OCI-LY3 (cell line): ENCODE measurements at regions not wholly inside any gene's neighbourhood (a gene's known extent, or its start where the extent isn't known, plus 50 kb on each side); places are given as distances from the start of the nearest gene placed in this dataset.

Experiments
- H2AFZ ChIP-seq: fragments of 200-600, 300-600 bp; shearing (Covaris generic); 2 replicates; pipeline ENCODE4 v1.6.0; 2014; ENCODE audit warnings: antibody characterized with exemption, low read depth, low read length
- H3K27ac ChIP-seq: fragments of 200-600, 300-600 bp; sonication (generic); 2 replicates; pipeline ENCODE4 v1.5.1; 2014; ENCODE audit warnings: mild to moderate bottlenecking, low read length, moderate library complexity, mixed read lengths
- H3K27me3 ChIP-seq: fragments of 200-600, 300-600 bp; sonication (generic); 2 replicates; pipeline ENCODE4 v1.6.1; 2014; ENCODE audit warnings: low read depth, low read length, mixed read lengths
- H3K36me3 ChIP-seq: fragments of 200-600, 300-600 bp; sonication (generic); replicated peaks from 2 replicates; pipeline ENCODE3; 2014; ENCODE audit warnings: low read depth, low read length, mixed read lengths
- H3K4me1 ChIP-seq: fragments of 300-600, 200-600 bp; sonication (generic); 2 replicates; pipeline ENCODE4 v1.6.1; 2014; ENCODE audit warnings: low read length, mixed read lengths
- H3K4me2 ChIP-seq: fragments of 200-600, 300-600 bp; sonication (generic); 2 replicates; pipeline ENCODE4 v1.6.1; 2014; ENCODE audit warnings: low read length, mixed read lengths
- H3K4me3 ChIP-seq: fragments of 300-600, 200-600 bp; sonication (generic); 2 replicates; pipeline ENCODE4 v1.5.1; 2014; ENCODE audit warnings: antibody characterized with exemption, mild to moderate bottlenecking, low read length, moderate library complexity
- H3K79me2 ChIP-seq: fragments of 300-600, 200-600 bp; shearing (Covaris generic); 2 replicates; pipeline ENCODE4 v1.6.1; 2014; ENCODE audit warnings: mild to moderate bottlenecking, low read length, mixed read lengths
- H3K9ac ChIP-seq: fragments of 300-600, 200-600 bp; shearing (Covaris generic); 2 replicates; pipeline ENCODE4 v1.6.0; 2014; ENCODE audit warnings: mild to moderate bottlenecking, low read length, moderate library complexity
- H3K9me3 ChIP-seq: fragments of 200-600, 300-600 bp; shearing (Covaris generic); 2 replicates; pipeline ENCODE4 v1.6.1; 2014; ENCODE audit warnings: low read length, mixed read lengths; ENCODE audit not compliant: insufficient read depth
- H4K20me1 ChIP-seq: fragments of 200-600, 300-600 bp; sonication (generic); 2 replicates; pipeline ENCODE4 v1.6.1; 2016; ENCODE audit warnings: low read length, mixed read lengths; ENCODE audit not compliant: insufficient read depth
- CTCF ChIP-seq: fragments of 200-600, 300-600 bp; sonication (generic); IDR thresholded peaks from 2 replicates; pipeline ENCODE4 v1.5.1; 2014; ENCODE audit warnings: antibody characterized with exemption, low read length, low read depth
- EZH2phosphoT487 ChIP-seq: fragments of 200-600 bp; shearing (Covaris generic); IDR thresholded peaks from 2 replicates; pipeline ENCODE4 v1.6.1; 2018; ENCODE audit warnings: antibody characterized with exemption, mixed run types, low read depth

GRCh38 chr10:118151461-118151860, 104.7 kb upstream of the RAB11FIP2 start:
- H3K9me3 ChIP-seq: no peaks in the 10 kb centered on the region
- no peaks in the 10 kb centered on the region for H4K20me1 ChIP-seq
- no peak overlapping the region for H2AFZ ChIP-seq
- H3K4me3 ChIP-seq: no peak overlapping the region
- H3K27ac ChIP-seq: no peak overlapping the region
- H3K36me3 ChIP-seq: no peaks in the 10 kb centered on the region
- TF ChIP-seq EZH2phosphoT487: no peak
- no peak for TF ChIP-seq CTCF
- no peaks in the 10 kb centered on the region for H3K79me2 ChIP-seq
- H3K4me1 ChIP-seq: no peaks in the 10 kb centered on the region
- no peaks in the 10 kb centered on the region for H3K27me3 ChIP-seq
- no peak overlapping the region for H3K4me2 ChIP-seq
- H3K9ac ChIP-seq: no peak overlapping the region

GRCh38 chr10:118148247-118148646, 101.5 kb upstream of the RAB11FIP2 start:
- no peak overlapping the region for H3K4me3 ChIP-seq
- H2AFZ ChIP-seq: no peak overlapping the region
- H3K9ac ChIP-seq: no peak overlapping the region
- H4K20me1 ChIP-seq: no peaks in the 10 kb centered on the region
- no peak overlapping the region for H3K27ac ChIP-seq
- H3K9me3 ChIP-seq: no peaks in the 10 kb centered on the region
- H3K4me2 ChIP-seq: no peak overlapping the region
- no peaks in the 10 kb centered on the region for H3K4me1 ChIP-seq
- no peaks in the 10 kb centered on the region for H3K27me3 ChIP-seq
- TF ChIP-seq CTCF (no peak), EZH2phosphoT487 (no peak)
- H3K36me3 ChIP-seq: no peaks in the 10 kb centered on the region
- no peaks in the 10 kb centered on the region for H3K79me2 ChIP-seq

- Histone ChIP-seq H3K36me3 (no peaks in the 10 kb centered on the region), H3K27me3 (no peaks in the 10 kb centered on the region), H2AFZ (no peak overlapping the region), H3K4me2 (no peak overlapping the region), H3K27ac (no peak overlapping the region), H3K4me1 (no peaks in the 10 kb centered on the region), H3K9me3 (no peaks in the 10 kb centered on the region), H3K79me2 (no peaks in the 10 kb centered on the region), H3K4me3 (no peak overlapping the region), H4K20me1 (no peaks in the 10 kb centered on the region), H3K9ac (no peak overlapping the region)
- TF ChIP-seq CTCF: no peak
- no peak for TF ChIP-seq EZH2phosphoT487
Observed at GRCh38 chr10:118145256-118145655, 98.5 kb upstream of the RAB11FIP2 start.

- no peaks in the 10 kb centered on the region for H3K36me3 ChIP-seq
- H3K4me2 ChIP-seq: no peak overlapping the region
- no peaks in the 10 kb centered on the region for H3K4me1 ChIP-seq
- no peaks in the 10 kb centered on the region for H3K79me2 ChIP-seq
- no peak overlapping the region for H2AFZ ChIP-seq
- TF ChIP-seq CTCF (no peak), EZH2phosphoT487 (no peak)
- no peaks in the 10 kb centered on the region for H4K20me1 ChIP-seq
- no peaks in the 10 kb centered on the region for H3K27me3 ChIP-seq
- no peaks in the 10 kb centered on the region for H3K9me3 ChIP-seq
- no peak overlapping the region for H3K27ac ChIP-seq
- no peak overlapping the region for H3K4me3 ChIP-seq
- H3K9ac ChIP-seq: no peak overlapping the region
Observed at GRCh38 chr10:118141471-118141870, 94.7 kb upstream of the RAB11FIP2 start.
